ENCODE measurements at regions not wholly inside any gene's neighbourhood (a gene's known extent, or its start where the extent isn't known, plus 50 kb on each side); places are given as distances from the start of the nearest gene placed in this dataset.
"Not testable (repeated sequence)": the region's sequence is repeated elsewhere in the genome, so short reads cannot be mapped to it uniquely, and the experiment has no call there.

DNA sequence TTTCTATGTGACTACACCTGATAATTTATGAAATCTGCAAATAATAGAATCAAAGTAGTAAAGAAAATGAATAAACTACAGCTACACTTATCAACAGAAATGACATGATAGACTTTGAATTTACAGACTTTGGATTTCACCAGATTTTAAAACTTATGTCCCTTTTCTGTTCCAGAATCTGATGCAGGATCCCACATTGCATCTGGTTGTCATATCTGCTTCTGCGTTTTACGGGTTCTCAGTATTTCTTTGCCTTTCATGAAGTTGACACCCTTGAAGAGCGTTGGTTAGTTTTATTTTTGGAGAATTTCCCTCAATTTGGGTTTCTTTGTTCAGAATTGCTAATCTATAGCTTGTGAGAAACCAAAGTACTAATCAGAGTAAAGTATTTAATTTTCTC is 174.9 kb upstream of the ADCY2 start:
- DNase-seq (ENCODE audit: low spot score): no peak

DNA sequence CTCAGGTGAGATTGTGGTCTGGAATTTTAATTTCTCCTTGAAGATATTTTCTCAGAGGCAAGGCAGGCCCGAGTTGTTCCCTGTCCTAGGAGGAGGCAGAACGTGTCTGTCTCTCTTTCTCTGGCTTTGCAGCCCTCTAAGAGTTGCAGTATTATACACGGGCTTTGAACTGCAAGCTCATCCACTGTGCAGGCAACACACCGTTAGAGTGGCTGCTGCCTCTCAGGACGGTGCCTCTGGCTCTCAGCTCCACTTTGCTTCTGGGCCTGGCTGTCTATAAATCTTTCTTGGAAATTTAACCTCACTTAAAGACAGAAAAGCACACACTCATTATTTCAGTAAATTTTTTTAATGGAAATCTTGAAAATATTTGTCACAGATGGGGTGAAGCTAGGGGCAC is 170.1 kb upstream of the ADCY2 start:
- DNase-seq (ENCODE audit: low spot score): no peak

DNA sequence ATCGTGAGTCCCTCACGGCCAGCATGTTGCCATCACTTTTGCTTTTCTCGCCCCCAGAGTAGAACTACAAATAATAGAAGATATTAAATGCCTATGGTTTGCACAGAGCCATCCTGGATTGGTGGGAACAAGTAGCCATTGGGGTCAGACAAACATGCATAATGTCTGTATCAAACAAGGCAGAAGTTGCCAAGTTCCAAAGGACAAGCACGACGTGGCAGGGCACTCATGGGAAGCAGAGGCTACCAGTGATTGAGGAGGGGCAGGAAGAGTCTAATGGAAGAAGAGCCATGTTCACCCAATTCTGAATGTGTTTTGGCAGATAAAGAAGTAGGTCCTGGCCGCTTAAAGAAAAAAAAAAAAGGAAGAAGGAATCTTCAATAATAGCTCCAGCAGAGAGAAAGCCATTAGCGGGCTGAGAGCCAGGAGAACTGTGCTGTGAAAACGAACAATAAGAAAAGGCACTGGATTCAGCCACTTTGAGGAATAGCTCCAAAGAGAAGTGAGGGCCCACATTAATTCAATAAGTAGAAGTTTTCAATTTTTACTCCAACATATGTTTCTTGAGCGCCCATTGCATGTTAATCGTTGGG is 153.7 kb upstream of the ADCY2 start:
- no peak for DNase-seq (ENCODE audit: low spot score)

DNA sequence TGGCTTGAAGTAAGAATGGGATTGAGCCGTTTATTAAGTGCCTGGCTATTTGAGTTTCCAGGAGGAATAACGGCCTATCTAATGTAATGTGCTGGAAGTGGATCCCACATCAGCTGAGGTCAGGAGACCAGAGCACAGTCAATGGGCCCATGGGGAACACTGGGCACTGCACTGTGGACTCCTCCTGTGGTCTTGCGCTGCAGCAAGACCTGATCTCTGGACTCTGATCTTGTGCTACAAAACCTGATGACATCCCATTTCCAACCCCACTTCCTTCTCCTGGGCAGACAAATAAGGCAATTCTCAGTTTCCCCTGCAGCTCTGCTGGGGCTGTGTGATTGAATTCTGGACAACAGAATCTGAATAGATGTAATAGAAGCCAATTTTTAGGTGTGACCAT is 151.7 kb upstream of the ADCY2 start:
- DNase-seq (ENCODE audit: low spot score): no peak

DNA sequence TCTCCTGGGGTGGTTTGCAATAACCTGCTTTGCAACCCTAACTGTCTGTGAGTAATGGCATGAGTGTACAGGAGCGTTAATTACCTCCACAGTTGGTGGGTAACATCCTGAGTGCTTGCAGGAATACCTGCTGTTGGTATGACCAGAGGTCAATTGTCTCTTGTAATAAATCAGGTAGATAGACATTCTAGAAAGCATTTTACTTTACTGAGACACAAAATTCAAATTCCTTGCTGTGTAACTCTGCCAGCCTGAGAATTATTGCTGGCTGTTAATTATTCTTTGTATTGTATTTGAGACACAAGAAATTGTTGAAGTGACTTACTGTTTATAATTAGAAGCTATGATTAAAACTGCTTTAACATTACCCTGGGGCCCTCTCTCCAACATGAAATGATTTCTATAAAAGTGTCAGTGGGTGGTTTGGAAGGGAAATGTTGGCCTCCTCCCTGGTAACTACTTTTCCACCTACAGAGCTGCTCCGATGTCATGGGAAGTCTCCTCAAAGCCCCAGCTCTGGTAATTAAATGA is 150.8 kb upstream of the ADCY2 start:
- no peak for DNase-seq (ENCODE audit: low spot score)

DNA sequence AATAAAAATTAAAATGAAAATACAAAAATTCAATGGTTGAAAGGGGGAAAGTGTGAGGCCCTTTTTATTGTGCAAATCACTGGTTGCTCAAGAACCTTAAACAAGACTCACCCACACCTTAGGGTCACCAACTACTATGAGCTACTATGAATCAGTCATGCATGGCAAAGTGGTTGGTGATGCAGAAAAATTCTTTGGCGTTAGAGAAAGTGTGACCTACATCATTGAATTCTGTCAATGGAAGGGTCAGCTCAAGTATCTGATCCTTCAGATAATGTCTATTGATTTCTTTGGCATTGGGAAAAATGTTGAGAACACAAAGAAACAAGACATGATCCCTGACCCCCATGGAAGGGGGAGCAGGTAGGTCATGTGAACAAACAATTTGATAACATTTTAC is 149.7 kb upstream of the ADCY2 start:
- no peak for DNase-seq (ENCODE audit: low spot score)

DNA sequence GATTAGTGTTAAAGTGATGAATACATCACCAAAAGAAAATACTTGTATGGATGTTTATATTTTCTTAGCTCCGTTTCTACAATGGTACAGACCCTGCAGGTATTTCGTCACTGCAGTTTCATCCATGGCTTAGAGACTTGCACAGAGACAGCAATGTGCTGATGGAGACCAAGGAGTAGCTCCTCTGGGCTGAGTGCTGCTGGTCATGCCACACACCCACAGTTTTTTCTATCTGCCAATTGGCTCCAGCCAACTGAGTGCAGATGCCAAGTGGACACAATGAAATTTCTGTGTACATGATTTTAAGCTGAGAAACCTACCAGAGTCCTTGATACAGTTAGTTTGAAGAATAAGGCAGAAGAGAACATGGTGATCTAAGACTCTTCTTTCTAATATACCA is 145.9 kb upstream of the ADCY2 start:
- DNase-seq (ENCODE audit: low spot score): peak; percentile 21

DNA sequence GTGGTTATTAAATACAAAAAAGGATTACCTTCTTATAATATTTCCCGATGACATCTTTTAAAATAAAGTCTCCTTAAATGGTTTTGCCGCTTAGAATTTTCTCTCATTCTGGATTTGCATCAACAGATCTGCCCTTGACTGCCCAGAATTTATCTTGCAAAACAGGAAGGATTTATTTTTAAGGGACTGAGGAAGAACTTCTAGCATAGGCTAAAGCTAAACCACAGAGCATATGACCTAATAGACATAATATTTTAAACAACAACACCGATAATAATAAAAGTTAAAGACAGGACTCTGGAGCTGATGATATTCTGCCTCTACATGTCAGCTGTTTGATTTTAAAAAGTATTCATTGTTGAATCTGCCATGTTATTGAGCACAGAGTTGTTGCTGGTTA is 145.3 kb upstream of the ADCY2 start:
- DNase-seq (ENCODE audit: low spot score): peak; percentile 10

DNA sequence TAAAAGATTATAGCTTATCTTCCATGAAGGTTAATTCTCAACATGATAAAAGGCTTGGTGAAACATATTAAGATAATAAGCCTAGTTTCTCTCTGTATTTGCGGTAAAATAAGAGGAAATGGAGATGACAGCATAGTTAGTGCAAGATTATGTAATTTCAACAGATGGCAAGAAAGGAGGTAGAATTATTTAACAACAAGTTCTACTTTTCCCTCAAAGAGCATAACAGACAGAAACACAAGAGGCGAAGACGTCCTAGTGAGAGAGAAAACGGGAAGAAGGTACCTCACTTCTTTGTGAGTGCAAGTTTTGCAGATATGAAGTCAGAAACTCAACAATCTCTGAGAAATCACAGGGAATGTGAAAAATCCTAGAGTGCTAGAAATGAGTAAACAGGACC is 144.8 kb upstream of the ADCY2 start:
- DNase-seq (ENCODE audit: low spot score): peak; percentile 24

DNA sequence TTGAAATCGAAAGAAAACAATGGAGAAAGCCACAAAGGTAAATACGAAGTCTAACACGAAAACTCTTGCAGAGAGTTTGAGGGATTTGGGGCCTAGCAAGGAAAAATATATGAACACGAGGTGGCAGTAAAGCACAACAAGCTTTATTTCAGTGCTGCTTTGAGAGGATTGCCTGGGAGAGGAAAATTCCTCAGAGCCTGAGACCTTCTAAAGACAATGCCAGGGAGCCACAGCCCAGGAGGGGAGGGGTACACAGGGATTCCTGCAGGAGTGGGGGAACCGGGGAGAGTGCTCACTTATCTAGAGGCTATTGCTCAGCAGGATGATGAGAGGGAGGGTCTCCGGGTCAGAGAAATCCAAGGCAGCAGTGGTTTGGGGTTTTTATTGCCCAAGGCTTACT is 134.9 kb upstream of the ADCY2 start:
- DNase-seq (ENCODE audit: low spot score): peak; percentile 56

DNA sequence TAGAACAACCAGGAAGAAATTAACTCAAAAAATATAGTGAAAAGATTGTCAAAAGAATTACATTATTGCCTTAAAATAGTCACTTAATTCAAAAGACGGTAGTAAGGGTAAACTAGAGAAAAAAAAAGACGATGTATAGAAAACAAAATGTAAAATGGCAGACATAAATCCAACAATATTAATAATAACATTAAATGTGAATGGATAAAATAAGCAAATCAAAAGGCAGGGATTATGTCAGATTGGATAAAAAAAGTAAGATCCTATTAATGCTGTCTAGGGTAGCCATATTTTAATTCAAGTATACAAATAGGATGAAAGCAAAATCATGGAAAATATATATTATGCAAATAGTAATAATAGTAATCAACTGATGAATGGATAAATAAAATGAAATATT is 134.0 kb upstream of the ADCY2 start:
- DNase-seq (ENCODE audit: low spot score): no peak

DNA sequence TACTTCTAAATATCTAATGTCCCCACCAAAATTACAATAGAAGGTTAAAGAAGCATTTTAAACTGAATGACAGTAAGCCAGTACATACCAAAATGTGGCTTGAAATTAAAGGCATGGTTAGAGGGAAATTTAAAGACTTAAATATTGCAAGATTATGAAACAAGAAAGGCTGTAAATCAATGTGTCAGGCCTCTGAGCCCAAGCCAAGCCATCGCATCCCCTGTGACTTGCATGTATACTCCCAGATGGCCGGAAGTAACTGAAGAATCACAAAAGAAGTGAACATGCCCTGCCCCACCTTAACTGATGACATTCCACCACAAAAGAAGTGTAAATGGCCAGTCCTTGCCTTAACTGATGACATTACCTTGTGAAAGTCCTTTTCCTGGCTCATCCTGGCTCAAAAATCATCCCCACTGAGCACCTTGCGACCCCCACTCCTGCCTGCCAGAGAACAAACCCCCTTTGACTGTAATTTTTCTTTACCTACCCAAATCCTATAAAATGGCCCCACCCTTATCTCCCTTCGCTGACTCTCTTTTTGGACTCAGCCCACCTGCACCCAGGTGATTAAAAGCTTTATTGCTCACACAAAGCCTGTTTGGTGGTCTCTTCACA is 132.4 kb upstream of the ADCY2 start:
- not testable (repeated sequence) for DNase-seq (ENCODE audit: low spot score)

DNA sequence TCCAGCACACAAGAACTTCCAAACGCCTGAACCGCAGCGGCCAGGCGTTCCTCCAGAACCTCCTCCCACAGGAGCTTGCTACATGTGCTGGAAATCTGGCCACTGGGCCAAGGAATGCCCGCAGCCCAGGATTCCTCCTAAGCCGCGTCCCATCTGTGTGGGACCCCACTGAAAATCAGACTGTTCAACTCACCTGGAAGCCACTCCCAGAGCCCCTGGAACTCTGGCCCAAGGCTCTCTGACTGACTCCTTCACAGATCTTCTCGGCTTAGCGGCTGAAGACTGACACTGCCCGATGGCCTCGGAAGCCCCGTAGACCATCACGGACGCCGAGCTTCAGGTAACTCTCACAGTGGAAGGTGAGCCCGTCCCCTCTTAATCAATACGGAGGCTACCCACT is 130.2 kb upstream of the ADCY2 start:
- DNase-seq (ENCODE audit: low spot score): not testable (repeated sequence)

DNA sequence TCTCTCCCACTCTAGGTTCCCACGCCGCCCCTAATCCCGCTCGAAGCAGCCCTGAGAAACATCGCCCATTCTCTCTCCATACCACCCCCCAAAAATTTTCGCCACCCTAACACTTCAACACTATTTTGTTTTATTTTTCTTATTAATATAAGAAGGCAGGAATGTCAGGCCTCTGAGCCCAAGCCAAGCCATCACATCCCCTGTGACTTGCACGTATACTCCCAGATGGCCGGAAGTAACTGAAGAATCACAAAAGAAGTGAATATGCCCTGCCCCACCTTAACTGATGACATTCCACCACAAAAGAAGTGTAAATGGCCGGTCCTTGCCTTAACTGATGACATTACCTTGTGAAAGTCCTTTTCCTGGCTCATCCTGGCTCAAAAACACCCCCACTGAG is 127.2 kb upstream of the ADCY2 start:
- not testable (repeated sequence) for DNase-seq (ENCODE audit: low spot score)

DNA sequence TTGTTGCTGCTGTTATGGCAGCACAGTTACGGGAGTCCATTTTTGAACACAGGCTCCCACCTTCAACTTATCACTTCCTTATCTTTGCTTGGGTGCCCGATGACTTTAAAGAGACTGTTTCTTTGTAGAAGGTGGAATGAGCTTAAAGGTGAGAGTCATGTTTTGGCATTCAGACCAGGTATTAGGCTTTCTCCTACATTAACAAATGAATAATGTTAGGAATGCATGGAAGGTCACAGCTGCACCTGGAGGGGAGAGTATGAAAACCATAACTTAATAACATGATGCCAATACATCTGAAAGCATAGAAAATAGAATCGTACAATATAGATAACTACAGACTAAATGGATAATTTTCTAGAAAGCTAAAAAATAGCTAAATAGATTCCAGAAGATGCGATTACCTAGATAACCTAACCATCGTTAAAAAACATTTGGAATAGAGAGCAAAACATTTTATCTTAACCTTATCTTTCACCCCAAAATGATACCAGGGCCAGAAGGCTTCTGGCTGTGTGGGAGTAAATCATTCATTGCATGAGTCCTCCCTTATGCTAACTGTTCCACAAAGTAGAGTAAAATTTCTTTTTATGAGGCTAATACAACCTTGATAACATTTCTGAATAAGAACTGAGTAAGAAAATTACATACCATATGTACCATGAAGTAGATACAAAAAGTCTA is 126.2 kb upstream of the ADCY2 start:
- DNase-seq (ENCODE audit: low spot score): no peak

DNA sequence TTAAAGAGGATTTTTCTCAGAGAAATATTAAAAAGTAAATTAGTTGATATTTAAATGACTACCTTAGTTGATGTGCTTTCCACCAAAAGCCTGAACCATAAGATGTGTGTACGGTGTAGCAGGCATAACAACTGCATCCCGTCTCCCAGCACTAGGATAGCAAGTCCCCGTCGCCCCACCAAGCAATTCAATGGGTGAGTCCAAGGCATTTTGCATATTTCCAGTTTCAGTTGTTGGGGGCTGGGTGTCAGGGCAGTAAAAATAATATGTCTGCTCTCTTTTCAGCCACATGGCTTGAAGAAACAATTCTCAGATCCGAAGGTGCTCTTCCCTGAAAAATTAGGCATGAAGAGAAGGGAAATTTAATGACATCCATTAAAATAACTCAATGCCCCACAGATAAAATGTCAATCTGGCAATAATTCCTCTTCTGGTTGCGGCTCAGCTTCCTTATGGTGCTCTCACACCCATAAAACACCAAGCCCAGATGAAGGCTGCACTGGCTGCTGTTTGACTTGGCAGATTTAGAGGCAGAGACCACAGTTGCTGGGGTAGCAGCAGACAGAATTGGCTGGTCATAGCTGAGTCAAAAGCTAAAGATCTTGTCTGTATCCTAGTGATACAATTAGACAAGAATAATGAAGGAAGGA is 124.4 kb upstream of the ADCY2 start:
- DNase-seq (ENCODE audit: low spot score): no peak

DNA sequence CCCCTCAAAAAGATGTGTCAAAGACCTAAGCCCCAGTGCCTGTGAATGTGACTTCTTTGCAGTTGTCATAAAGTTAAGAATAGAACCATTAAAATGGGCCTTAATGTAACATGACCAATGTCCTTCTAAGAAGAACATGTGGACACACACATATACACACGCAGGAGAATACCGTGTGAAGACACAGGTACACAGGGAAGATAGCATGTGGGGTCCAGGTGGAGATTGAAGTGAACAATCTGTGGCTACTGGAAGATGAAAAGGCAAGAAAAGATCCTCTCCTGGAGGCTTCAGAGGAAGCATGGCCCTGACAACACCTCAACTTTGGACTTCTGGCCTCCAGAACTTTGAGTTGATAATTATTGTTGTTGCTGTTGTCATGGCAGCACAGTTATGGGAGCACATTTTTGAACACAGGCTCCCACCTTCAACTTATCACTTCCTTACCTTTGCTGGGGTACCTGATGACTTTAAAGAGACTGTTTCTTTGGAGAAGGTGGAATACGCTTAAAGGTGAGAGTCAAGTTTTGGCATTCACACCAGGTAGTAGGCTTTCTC is 123.5 kb upstream of the ADCY2 start:
- DNase-seq (ENCODE audit: low spot score): no peak

DNA sequence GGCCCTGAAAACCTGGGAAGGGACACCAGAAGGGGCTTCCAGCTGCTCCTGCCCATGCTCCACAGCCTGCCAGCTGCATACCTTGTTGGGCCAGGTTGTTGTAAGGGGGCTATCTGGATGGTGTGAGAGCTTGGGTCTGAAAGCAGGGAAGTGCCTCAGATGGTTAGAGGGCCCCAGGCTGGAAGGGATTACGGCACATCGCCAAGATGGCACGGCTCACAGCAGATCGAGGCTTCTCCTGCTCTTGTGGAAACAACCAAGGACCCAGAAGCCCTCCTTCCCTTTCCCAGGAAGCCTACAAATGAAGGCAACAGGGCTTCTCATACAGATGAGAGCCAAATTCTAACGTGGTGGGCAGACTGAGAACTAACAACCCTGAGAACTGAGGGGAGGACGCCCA is 121.7 kb upstream of the ADCY2 start:
- DNase-seq (ENCODE audit: low spot score): no peak

DNA sequence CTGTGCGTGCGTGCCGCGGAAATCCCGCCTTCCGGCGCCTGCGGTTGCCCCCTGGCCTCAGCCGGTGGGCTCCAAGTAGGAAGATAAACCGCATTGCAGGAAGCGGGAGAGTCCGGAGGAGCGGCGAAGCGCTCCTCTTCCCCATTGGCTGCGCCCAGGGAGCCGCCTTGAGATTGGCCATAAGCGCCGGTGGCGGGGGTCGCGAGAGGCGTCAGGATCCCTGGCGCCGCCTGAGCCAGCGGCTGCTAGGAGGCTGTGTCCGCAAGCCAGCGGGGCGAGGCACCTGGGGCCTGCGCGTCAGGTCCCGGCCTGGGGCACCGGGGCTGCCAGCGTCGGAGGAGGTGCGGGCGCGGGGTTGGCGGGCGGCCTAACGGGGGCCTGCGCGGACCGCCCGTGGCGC is 106.3 kb upstream of the ADCY2 start:
- not testable (repeated sequence) for DNase-seq (ENCODE audit: low spot score)

DNA sequence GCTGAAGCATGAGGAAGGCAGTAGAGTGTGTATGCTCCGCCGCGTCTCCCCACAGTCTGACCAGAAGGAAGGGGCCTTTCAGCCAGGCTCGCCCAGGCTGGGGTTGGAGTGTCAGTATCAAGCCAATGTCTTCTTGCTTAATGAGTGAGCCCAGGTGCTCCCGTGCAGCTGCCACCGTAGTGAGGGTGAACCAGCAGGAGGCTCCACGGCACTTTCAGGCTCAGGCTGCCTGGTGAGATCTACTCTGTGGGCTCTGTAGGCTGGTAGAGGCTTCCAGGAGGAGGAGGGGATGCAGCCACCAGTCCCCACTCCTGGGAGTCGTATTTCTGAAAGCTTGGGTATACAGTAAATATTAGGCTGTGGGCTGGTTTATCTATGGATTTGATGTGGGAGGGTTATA is 98.1 kb upstream of the ADCY2 start:
- not testable (repeated sequence) for DNase-seq (ENCODE audit: low spot score)

DNA sequence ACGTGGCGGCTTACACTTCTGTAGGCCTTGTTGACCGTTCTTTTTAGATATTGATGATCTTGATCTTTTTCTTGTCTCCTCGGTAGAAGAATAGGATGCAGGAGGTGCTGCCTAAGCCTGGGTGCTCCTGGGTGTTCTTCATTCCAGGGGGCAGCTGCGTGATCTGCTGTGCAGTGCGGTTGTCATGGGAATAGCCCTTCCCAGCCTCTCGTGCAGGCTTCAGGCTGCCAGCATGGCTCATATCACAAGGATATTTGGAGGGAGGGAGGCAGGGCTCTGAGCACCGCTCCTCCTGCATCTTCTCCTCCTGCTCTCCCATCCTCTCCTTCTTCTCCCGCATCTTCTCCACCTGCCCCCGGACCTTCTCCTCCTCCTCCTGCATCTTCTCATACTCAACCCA is 96.2 kb upstream of the ADCY2 start:
- not testable (repeated sequence) for DNase-seq (ENCODE audit: low spot score)

DNA sequence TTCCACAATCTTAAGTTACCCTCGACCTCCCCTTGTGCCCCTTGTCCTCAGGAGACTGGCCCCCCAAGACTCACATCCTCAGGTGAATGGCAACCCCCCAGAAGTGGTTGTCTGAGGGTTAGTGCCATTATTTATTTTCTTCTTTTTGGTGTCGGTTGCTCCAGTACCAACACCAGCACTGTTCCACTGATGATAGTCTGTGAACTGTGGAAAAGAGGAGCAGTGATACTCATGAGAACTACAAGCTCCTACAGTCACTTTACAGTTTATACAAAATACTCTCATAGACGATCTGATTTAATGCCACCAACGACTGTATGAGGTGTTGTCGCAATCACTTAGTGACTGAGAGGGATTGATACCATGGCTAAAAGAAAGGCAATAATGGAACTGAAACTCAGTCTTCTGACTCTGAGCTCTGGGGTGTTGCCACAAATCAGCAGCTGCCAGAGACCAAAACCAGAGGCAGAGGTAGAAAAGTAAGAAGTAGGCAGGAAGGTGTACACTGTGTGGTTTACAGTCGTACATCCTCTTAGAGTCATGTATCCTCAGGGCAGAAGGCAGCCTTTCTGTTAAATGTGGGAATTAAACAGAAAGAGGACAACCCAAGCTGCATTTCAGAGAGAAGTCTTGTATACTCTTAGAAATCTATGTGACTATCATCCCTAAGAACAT is 90.8 kb upstream of the ADCY2 start:
- DNase-seq (ENCODE audit: low spot score): not testable (repeated sequence)
